ENCODE measurements at regions not wholly inside any gene's neighbourhood (a gene's known extent, or its start where the extent isn't known, plus 50 kb on each side); places are given as distances from the start of the nearest gene placed in this dataset.

- TF ChIP-seq CTCF (IDR thresholded peaks at IDR 0.05 in 8 of 11, conservative IDR thresholded peaks at IDR 0.05 in 3 of 11) (no peak), POLR2AphosphoS5 (IDR thresholded peaks at IDR 0.05) (no peak), POLR2A (IDR thresholded peaks at IDR 0.05) (no peak)
Observed at GRCh38 chr16:58940609-58941008, 206.5 kb upstream of the GOT2 start.
